Umbilical cord (tissue), 1 donor: ENCODE measurements at regions not wholly inside any gene's neighbourhood (a gene's known extent, or its start where the extent isn't known, plus 50 kb on each side); places are given as distances from the start of the nearest gene placed in this dataset.

Experiments used
- DNase-seq: peaks from one replicate; pipeline ENCODE4 v3.0.0-alpha.2; 2015; ENCODE audit warnings: low spot score

DNA sequence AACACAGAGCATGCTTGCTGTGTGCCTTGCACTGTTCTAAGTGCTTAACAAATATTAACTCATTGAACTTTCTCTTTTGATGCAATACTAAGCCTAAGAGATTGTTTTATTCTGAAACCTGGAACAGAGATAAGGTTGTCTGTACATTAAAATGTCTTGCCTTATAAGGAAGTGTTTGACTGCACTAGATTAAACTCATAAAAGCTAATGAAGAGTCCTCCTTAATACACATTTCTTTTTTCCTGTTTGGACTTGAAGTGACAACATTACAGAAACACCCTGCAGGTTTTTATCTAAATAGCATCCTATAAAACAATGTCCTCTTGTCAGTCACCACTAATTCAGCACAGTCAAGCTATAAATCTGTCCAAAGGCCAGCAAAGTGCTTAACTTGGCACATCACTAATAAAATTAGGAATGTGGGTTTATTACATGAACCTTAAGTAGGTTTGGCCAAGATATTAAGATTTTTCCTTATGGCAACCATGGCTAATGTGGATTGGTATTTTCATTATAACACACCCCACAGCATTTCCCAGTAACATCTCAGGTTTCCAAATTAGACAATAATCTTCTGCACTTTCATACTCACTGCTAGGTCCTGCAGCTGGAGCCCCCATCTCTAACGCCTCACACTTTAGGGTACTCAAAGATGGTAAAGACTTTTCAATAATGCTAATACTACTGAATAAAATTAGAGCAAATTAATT, 389.7 kb downstream of the LMO4 start:
- peak; percentile 63 for DNase-seq

DNA sequence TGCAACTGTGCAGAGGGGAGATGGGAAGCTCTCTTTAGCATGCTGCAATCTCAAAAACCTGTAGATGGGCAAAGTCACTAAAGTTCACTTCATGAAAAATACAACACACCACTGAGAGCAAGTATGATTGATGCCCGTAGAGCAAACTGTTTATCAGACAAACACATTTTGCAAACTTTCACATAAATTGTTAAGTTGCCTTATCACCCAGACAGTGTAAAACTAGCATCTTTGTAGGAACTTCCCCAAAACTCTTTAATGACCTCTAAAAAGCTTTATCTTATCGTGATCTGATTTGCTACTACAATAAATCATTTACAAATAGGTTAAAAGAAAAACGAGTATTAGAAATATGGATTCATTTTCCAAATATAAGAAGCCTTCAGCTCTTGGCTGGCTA, 391.0 kb downstream of the LMO4 start:
- DNase-seq: no peak

DNA sequence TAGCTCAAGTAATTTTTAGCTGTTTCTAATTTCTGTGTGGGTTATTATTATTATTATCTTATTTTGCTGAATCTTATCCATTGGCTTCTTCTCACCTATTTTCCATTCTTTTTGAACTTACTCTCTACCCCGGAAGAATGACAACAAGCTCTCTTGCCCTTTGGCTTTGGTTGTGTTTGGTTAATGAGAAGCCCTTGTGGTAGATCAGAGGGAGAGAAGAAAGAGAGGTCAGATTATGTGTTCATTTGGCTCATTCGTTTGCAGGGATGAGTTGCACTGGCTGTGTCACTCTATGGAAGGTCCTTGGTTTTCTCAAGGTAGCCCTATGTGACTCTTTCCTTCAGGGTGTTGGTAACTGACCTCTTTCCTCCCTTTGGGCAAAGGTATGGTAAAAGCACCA, 391.9 kb downstream of the LMO4 start:
- DNase-seq: no peak

DNA sequence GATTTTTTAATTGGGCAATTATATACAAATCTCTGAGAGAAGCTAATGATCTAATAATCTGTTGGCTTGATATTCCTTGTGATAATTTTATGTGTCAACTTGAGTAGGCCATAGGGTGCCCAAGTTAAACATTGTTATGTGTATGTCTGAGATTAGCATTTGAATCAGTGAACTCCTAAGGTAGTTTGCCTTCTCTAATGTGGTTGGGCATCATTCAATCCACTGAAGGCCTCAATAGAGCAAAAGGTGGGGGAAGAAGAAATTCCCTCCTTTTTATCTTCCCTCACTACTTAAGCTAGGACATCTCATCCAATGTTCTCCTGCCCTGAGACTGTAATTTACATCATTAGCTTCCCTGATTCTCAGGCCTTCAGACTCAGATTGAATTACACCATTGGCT, 394.5 kb downstream of the LMO4 start:
- no peak for DNase-seq

DNA sequence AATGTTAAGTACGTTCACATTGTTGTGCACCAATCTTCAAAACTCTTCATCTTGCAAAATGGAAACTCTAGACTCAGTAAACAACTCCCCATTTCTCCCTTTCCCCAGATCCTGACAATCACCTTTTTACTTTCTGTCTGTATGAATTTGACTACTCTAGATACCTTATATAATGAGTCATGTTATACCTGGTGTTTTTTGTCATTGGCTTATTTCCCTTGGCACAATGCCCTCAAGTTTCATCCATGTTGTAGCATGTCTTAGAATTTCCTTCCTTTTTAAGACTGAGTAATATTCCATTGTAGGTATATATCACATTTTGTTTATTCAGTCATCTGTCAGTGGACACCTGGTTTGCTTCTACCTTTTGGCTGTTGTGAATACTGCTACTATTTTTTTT, 399.5 kb downstream of the LMO4 start:
- DNase-seq: no peak

DNA sequence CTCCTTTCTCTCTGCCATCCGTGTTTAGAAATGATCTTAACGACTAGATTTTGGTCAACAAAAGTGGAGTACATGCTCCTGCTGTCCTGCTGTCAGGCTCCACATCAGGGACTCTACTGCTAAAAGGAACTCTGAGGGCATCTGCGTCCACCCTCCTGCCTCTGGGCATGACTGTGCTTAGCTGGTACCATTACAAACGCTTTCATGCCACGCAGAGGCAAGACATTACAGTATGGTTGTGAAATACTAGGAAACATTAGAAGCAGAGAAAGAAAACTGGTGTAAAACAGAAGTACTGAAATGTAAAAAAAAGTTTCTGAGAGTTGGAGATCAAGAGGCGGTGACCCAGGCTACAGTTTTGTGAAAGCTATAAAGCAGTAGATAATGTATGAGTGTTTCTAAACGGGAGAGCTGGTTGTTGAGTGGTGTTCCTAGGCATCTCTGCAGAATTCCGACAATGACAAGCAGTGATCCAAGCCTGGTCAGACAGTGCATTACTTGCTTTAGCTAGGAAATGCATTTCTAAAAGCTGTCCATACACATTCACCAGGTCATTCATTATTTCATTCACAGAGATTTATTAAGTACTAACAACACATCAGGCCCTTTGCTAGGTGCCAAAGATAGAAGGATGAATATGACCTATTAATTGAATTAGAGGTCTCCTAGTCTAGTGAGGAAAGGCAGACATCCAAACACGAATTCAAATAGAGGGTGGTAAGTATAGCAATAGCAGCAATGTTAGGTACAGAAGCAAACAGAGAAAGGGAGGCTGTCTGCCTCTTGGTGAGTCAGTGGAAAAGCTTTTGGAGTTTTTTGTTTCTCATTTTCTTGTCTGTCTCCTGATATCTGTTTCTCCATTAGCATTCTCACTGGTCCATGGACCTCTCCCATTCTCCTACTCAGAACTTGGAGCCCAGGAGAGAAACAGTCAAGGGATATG, 401.9 kb downstream of the LMO4 start:
- peak; percentile 75 for DNase-seq

DNA sequence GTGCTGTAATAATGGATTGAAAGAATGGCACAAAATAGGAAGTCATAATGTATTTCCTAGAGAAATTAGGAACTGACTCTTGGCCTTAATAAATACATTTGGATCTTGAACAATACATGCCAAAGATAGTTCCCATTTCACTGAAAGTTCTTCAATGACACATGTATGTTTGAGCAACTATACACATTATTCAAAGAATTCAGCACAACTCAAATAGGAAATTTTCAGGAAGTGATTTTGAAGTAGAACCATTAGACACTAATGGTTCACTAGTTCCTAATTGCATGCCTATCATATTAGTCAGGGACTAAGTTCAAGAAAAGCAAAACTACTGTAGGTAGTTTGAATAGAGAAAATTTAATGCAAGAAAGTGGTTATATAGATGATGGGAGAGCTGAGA, 404.7 kb downstream of the LMO4 start:
- no peak for DNase-seq

DNA sequence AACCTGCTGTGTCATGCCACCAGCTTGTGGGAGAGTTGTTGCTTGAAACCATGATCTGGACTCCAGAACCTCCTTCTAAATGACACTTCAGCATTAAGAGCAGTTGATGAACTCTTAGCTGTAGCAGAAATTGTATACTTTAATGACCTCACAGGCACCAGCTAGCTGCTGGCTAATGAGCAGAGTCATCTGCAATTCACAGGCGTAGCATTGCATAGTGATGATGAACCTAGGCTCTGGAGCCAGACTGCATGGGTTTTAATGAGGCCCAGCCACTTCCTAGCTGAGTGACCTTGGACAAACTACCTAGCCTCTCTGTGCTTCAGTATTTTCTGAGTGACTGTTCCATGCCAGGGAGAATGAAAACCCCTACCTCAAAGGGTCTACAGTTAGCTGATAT, 407.1 kb downstream of the LMO4 start:
- DNase-seq: no peak

DNA sequence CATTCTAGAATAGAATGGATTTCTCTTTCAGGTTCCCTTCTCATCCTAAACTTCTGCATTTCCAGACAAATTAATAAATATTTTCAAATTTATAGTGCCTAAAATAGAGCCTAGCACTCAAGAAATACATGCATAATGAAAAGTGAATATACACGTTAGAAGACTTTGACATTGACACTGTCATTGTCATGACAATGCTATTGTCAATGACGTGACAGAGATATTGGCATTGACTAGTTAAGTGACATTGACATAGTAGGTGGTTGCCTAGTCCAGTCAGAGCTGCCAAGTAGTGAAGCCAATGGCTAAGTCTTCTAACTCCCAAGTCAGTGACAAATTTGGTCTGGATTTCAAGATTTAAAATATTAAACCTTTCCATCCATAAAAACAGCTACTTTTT, 410.5 kb downstream of the LMO4 start:
- no peak for DNase-seq

DNA sequence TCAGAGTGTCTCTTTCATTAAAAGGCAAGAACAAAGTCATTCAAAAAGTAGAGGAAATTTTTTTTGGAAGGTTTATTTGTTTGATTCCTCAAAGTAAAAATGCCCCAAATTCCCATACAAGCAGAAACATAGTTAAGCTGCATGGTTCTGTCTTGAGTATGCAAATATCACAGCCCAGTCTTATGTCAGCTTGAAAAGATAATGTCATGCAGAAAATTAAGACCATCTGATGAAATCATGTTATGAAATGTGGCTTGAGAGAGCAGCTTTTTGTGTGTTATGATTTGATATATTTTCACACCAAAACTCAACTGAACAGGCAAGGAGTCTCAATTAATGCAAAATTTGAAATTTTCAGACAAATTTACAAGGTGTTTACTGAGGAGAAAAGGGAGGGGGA, 411.0 kb downstream of the LMO4 start:
- DNase-seq: peak; percentile 77

DNA sequence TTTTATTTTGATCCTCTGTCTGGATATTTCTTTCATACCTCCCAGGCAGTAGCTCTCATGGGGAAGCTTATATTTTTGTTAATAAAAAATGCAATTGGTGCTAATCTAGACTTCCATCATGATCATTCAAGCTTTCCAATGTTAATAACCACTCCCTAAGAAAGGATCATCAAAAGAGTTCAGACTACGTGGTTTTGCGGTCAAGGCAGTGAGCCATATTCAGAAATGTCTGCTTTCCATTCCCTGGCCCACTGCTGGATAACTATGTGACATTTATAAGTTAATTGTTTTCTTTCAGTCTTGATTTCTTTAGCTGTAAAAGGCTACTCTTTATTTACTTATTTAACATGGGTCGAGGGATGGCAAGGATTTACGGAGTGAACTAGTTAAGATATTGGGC, 414.6 kb downstream of the LMO4 start:
- DNase-seq: no peak

DNA sequence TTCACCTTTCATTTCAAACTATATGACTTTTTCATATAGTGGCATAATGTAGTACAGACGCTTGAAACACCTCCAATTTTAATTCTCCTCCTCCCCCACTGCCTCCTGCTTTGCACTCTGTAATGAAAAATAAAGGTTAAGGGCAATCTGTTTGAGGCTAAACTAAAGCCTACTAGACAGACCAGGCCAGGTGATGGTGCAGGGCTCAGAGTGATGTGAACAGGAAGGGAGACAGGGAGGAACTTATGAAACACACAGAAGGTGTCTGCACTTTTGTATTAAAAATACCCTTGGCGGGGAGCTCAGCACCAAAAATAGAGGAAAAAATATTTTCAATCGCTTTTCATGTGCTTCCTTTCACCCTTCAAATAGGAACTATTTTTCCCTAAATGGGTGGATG, 415.4 kb downstream of the LMO4 start:
- no peak for DNase-seq

DNA sequence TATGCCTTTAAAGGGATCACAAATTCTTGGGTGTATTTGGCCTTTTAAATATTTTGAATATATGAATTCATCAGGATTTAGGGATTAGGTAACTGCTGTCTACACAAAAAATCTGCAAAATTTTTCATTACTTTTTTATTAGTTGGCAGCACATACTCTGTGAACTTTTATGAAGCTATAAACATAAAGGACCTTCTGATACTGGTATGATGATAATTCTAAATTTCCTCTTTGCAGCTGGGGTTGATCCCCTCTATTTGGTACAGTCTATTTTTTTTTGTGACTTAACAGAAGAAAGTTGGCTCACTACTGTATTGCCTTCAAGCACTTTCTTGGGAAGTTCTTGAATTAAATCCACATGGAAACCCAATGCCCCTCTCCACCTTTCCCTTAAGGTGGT, 416.1 kb downstream of the LMO4 start:
- DNase-seq: peak; percentile 23

DNA sequence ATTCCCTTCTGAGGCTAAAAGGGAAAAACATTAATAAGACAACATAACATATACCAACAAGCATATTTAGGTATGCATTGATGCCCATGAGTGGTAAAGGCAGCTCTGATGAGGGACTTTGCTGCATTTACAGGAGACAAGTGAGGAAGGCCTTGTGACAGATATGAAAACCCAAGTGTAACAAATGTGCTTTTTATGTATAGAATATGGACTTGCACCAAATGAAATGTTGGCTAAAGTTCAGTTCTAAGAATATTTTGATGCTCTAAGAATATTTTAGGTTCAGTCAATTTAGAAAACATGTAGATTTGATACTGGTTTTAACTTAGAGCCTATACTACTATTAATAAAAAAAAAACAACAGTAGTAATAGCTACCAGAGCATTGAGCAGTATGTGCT, 424.7 kb downstream of the LMO4 start:
- DNase-seq: no peak

DNA sequence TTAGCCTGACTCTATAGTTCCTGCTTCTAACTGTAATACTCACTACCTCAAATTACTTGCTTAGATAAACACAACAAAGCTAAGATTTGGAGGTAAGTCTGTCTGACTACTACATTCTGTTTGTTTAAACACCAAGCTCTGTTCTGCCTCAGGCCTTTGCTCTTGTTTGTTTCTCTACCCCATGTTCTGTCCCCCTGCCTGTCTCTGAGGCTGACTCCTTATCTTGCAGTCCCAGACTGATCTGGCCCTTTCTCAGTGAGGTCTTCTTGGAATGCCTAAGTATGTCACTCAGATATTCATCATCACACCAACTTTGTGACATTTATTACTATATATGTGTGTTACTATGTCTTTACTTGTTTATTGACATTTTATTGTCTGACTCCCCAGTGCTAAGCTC, 425.5 kb downstream of the LMO4 start:
- DNase-seq: no peak

DNA sequence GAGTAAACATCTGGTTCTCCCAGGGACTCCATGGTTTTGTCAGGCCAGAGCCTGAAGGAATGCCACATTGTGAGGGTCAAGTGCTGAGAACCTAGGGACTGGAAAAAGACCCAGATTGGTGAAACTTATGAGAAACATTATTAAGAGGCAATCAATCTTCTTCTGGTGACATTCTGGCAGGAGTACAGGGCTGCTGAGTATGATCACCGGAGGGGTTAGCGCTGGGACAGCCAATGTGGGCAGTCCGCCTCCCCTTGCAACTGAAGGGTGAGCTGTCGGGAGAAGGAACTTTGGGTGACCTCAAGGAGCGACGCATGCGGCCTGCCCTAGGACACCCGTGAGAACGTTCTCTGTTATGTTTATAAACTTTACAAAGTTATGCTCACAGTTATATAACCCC, 429.0 kb downstream of the LMO4 start:
- DNase-seq: no peak

DNA sequence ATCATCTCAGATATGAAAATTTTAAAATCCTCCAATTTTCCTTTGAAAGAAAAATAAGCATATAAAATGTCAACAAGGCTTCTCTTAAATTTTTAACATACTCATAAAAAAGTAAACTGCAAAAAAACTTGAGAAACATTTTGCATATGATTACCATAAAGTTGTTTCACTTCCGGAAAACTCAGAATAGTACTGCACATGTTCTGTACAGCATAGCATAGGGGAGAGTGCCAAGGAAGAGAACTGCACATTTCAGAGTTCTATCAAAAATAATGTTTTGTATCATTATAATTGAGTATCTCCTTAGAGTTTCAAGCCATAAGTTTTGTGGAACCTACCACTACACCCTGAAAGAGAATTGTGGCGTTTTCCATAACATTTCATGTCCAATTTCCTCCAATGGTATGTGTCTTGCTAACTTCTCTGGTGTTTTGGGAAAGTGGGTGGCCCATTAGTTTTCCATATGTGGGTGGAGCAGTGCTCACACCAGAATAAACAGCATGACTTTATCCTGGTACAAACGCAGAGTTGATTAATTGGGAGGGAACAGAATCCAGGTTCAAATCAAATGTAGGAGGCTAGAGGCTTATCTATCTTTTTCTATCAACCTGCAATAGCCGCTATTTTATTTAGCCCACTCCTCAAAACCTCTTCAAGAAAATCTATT, 430.9 kb downstream of the LMO4 start:
- no peak for DNase-seq

DNA sequence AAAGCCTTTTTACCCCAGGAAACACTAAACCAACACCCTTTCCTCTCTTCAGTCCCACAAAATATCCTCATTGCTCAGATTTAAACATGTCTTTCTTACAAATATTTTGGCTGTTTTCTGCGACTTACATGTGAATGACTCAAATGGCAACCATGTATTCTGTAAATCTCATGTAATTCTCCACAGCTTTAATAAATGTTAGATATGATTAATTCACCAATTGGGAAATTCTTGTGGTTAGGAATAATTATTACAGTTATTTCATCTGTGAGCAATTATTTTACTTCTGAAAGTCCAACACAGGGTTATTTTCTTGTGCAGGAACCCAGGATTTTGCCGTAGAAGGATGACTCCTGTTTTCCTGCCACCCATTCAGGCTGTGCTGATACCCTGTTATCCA, 431.5 kb downstream of the LMO4 start:
- DNase-seq: peak; percentile 35

DNA sequence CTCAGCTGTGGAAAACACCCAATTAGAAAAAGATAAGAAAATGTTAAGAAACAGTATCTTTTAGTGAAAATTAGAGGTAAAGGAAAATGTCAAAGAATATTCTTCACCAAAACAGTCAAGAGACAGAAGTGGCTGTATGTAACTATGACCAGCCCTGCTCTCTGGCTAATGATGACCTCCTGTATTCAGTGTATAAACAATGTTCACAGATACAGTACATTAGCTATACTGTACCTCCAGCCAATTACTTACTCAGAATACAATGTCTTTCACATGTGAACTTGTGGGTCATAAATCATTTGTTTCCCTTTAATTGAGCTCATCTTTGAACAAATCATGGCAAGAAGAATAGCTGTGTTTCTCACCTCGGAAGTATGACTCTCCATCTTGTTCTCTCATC, 432.0 kb downstream of the LMO4 start:
- no peak for DNase-seq

DNA sequence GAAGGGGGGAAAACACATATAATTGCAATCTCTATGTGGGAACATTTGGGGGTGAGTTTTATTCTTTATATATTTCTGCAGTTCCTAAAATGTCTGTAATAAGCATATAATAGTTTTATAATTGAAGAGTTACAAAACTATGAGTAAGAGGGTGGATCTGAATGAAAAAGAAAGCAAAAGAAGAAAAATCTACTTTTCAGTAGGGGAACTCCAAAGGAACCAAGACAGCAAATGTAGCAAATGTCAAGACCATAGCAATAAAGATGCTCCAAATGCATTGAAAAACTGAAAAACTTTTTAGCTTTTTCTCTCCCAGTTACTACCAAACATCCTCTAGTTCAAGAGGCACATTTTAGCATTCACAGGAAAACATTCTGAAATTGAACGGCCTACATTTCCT, 434.8 kb downstream of the LMO4 start:
- DNase-seq: no peak

DNA sequence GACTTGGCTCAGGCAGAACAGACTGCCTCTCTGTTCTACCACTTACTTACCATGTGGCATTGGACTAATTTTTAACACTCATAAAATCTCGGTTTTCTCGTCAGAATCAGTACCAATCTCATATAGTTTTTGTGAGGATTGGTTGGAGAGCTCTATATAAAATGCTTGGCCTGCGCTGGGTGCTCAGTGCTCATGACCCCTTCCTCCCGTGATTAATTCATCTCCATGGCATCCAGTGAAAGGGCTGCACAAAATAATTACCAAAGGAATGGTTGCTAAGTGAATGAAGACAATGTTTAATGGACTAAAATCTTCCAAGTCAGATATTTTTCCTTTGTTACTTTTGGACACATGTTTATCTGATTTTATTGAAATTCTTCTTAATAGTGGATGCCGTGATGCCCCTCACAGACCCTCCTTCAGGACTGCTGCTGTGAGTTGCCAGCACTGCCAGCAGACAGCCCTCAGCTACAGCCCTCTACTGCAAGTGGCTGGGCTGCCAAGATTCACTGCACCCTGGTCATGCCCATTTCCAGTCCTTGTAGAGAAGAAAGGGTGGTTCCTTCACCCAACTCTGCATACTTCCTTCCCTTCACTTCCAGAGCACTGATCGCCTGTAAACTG, 436.5 kb downstream of the LMO4 start:
- no peak for DNase-seq

DNA sequence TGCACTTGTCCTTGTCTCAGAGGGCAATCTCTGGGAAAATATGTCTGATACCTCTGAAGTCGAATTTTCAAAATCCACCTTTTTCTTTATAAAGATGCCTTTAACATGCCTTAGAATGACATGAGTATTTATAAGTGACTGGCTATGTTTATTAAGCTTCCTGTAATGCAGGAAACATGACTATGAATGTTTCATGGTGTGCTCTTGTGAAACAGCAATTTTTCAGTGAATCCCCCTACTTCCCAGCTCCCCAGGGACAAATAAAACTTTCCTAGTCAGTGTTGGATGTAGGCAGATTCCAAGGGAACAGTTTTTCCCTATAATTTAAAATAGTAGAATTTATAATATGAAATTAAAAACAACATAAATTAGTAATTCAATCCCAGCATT, 437.0 kb downstream of the LMO4 start:
- DNase-seq: no peak
